Suppressor macrophage treated with lipopolysaccharide for 4 hours (primary cell): ENCODE measurements at regions not wholly inside any gene's neighbourhood (a gene's known extent, or its start where the extent isn't known, plus 50 kb on each side); places are given as distances from the start of the nearest gene placed in this dataset.
A peak's percentile ranks its signal among the peaks of the same experiment; 100 is the strongest.

Experiments used
- DNase-seq: peaks from one replicate; pipeline ENCODE4 v3.0.0-alpha.2; 2020

GRCh38 chr2:217573571-217573970, 429.2 kb downstream of the TNS1 start:
- no peak for DNase-seq

DNA sequence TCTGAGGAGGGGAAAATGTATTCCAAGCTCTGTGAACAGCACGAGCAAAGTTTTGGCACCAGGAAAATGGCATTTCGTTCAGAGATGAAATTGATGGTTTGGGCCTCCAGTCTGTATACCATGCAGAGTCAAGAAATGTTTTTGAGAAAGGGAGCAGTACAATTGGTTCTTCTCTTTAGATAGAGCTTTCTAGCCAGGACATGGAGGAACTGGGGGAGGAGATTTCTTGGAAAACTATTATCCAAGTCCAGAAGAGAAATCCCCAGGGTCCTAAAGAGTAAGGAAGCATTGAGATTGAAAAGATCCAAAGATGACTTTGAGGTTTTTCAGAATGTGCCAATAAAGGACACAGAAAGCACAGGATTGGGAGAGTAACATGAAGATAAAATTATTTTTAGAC, 432.4 kb downstream of the TNS1 start:
- DNase-seq = no peak

- no peak for DNase-seq
Observed at GRCh38 chr2:217568289-217568971, 434.4 kb downstream of the TNS1 start.

DNA sequence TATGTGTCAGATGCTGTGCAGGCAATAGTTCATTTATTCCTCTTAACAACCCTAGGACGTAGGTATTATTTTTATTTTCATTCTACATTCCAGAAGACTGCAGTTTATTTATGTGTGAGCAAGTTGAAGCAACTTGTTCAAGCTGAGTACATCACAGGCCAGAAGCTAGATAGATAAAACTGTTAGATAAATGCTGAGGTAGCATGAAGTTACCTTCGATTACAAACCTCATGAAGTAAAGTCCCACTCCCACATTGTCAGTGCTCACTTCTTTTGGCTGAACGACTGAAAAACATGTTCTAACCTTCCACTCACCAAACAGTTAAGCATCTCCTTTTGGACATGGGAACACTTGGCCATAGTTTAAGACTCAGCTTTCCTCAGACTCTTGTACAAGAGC, 439.2 kb downstream of the TNS1 start:
- no peak for DNase-seq

DNA sequence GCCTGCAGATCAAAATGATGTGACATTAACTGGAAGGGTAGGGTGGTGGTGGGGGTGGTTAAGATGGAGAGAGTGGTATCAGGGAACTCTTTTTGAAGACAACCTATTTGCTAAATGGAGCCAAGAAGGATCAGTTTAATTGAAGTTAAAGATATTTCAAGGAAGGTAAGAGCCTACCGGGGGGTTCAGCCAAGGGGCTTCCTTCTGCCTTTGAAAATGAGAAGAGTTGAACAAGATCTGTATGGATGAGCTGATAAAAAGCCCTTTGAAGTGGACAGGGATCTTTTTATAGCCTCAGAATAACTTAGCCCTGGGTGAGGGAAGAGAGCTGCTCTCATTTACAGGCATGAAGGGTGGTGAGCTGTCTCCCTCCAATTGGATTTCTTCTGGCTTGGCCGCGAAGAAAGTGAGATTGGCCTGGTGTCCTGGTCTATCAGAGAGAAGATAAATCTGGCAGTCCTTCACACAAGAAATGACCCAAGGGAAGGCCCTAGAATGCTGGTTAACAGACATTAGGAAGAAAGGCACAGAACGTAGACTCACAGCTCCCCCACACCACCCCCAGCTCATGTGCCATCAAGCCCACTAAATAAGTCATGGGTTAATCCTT, 439.8 kb downstream of the TNS1 start:
- DNase-seq = no peak

GRCh38 chr2:217559084-217559483, 443.7 kb downstream of the TNS1 start:
- peak; percentile 38 for DNase-seq

DNA sequence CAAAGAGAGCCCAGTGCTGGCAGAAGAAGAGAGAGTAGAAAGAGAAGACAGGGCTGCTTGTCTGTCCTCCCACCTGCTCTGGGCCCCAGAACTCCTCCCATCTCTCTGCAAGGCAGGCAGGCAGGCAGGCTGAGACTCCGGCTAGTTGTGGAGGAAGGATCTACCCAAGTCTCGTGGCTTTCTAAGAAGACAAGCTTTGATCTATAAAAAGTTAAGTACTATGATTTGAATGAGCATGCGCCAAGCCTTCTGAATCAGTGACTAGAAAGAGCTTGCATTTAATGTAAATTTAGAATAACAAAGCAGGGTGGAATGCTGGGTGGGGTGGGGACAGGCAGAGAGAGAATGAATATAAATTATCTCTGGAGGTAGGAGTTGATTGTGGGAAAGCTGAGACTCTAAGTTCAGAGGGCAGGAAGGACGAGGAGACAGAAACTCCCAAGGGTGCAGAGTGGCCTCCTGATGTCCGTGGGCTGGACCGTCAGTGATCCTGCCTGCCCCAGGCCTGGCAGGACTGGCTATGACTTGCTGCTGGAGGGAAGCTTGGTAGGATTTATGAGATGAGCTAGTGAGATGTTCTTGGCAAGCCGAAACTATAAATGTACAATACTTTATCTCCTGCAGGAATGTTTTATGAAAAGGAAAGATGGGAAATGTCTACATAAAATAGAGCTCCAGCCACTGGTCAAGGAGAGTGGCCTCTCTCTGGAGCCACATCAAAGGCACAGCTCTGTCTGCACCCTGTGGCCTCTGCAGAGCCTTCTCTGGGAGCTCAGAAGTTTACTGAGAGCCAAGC, 447.5 kb downstream of the TNS1 start:
- DNase-seq = no peak

DNA sequence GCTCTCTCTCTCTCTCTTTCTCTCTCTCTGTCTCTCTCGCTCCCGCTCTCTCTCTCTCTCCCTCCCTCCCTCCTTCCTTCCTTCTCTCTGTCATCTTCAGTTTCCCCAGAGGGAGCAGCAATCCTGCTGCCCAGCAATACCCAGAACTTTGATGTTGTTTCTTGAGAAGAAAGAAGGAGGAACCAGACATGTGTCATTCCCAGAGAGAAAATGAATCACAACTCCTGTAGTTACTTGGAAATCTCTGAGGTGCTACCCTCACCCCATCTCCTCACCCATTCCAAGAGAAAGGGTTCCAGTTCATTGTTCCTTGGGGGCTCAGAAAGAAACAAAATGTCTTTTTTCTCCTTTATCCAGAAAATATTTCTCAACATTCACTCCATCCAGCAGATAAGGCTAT, 449.1 kb downstream of the TNS1 start:
- no peak for DNase-seq

DNA sequence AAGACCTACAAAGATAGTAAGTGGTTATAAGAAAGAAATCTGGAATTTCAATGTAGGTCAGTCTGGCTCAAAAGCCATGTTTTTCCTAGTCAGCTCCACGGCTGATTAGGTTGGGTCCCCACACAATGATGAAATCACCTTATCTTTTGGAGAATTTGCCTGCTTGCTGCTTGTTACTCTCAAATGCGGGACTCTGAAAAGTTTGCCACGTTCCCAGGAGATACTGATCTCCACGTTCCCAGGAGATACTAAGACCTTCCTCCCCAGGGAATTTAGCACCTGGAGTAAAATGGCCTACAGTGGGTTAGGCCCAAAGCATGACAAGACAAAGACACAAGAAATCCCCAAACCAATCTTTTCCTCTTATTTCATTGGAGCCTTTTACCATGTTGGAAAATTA, 449.6 kb downstream of the TNS1 start:
- DNase-seq = no peak

DNA sequence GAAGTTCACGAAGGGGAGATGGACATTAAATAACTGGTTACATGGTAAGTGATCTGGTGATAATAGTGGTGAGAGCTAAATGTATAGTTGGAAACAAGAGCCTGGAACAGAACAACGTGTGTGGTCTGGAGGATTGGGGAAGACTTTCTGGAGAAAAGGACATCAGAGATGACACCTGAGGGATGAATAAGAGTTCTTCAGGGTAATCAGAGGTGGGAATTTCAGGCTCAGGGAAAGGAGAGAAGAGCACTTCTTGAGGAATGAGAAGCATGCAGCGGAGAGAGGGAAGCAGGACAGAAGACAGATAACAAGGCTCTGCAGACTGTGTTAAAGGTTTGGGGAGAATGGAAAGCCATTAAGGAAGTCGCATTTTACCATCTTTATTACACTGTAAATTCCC, 450.7 kb downstream of the TNS1 start:
- DNase-seq = no peak

- no peak for DNase-seq
Observed at GRCh38 chr2:217551252-217551899, 451.4 kb downstream of the TNS1 start.

GRCh38 chr2:217539126-217539525, 463.7 kb downstream of the TNS1 start:
- DNase-seq = no peak

- no peak for DNase-seq
Observed at GRCh38 chr2:217538719-217539118, 464.1 kb downstream of the TNS1 start.

DNA sequence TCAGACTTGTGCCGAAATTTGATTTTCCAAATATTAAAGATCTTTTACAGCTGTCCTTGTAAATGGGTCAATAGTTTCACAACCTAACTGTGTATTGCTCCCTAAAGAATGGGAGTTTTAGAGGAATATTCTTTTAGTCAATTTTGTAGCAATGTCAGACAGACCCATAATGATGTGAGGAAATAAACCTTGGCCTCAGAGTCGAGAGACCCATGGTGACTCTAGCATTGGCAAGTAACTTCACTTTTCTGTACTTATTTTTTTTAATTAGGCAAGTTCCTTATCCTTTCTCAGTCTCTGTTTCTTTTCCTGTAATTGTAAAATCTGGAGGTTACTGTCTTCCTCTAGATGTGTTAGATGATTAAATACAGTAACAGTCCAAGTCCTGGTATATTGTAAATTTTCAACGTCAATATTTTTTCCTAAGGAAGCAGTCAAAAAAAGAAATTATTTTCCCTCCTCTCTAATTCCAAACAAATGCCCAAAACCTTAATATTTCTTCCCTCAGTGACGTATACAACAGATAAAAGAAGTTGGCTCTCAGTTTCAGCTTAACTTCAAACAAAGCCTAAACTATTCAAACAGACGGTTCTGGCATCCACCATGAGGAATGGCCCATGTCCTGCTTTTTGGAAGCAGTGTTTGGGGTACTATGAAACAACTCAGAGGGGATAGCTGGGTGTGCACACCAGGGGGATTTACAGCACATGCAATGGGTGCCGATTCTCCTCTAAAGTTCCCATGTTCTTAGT, 466.7 kb downstream of the TNS1 start:
- DNase-seq = no peak

DNA sequence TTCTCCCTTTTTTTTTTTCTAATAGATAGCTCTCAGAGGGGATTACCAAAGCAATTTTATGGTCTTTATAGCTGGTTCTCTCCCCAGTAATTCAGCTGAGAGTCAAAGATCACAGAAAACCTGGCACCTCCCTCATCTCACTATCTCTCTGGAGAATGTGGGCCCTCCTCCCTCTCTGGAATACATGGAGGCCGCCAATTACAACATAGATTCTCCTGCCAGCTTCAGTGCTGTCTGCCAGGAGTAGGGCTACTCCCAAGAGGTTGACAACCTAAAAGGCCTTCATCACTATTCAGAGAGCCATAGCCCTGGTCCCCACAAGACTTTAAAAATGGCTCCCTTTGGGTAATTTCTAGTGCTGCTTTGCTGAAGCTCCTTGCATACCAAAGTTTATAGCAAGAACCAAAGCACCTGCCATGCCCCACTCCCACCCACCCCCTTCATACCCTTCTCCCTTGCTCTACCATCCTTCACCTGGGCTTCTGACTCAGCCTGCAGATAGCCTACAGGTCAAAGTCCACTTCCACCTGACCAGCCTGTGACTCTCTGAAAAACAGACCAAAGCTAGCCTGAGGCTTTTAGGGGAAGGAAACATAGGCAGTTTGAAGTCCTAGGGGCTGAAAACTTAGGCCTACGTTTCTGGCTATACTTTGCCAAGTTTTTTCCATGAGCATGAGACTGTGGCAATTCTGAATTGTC, 472.3 kb downstream of the TNS1 start:
- no peak for DNase-seq

DNA sequence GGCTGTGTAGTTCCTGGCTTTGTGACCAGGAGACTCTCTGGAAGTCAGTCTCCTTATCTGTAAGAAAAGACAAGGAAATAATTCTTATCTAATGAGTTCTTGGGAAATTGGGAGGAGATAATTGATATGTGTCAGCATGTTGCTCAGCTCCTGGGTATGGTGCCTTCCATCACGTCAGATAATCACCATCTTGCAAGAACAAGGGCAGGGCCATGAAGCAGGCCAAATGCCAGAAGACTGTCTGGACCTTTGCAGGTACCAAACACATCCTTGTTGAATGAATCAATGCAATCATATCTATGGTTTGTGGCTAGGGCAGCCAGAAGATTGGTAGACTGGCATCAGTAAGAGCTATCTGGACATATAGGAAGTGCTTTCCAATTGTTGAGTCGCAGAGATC, 473.5 kb downstream of the TNS1 start:
- DNase-seq = no peak

- DNase-seq = no peak
Observed at GRCh38 chr2:217527590-217528202, 475.1 kb downstream of the TNS1 start.

- no peak for DNase-seq
Observed at GRCh38 chr2:217525076-217525475, 477.7 kb downstream of the TNS1 start.

GRCh38 chr2:217523286-217523685, 479.5 kb downstream of the TNS1 start:
- DNase-seq = no peak

- DNase-seq = peak; percentile 20
Observed at GRCh38 chr2:217521820-217522219, 481.0 kb downstream of the TNS1 start.

- DNase-seq = no peak
Observed at GRCh38 chr2:217520356-217521010, 482.3 kb downstream of the TNS1 start.
